OCI-LY7 (cell line): ENCODE measurements at regions not wholly inside any gene's neighbourhood (a gene's known extent, or its start where the extent isn't known, plus 50 kb on each side); places are given as distances from the start of the nearest gene placed in this dataset.

Experiments used
- BruUV-seq: library from RNA; stranded (reverse); fragments of 400-500 nt; replicated peaks from 2 replicates; lab custom pipeline; 2021; lab: Mats Ljungman, UMichigan
- CTCF ChIA-PET: fragments of 300-600 bp; sonication (Branson Sonifier 250); formaldehyde crosslinking; loops from one replicate; lab custom pipeline; 2022; ENCODE audit warnings: antibody characterized with exemption; ENCODE audit not compliant: unreplicated experiment; lab: Charles Lee
- POLR2A ChIA-PET: fragments of 300-600 bp; sonication (Branson Sonifier 250); formaldehyde crosslinking; loops from one replicate; lab custom pipeline; 2022; ENCODE audit warnings: antibody characterized with exemption; lab: Charles Lee
- DNase-seq: peaks from one replicate; pipeline ENCODE4 v3.0.0-alpha.2; 2015; ENCODE audit warnings: low spot score
- H2AFZ ChIP-seq: fragments of 200-600 bp; sonication (generic), shearing (Covaris generic); 2 replicates; pipeline ENCODE4 v1.6.1; 2014; ENCODE audit warnings: mild to moderate bottlenecking, antibody characterized with exemption, low read length, moderate library complexity
- H3K27ac ChIP-seq: fragments of 200-600 bp; sonication (generic); 2 replicates; pipeline ENCODE4 v1.5.1; 2014; ENCODE audit warnings: mixed run types, low read depth, mild to moderate bottlenecking, moderate library complexity, low read length, inconsistent platforms; ENCODE audit not compliant: poor library complexity, severe bottlenecking
- H3K36me3 ChIP-seq: fragments of 200-600 bp; sonication (generic); 2 replicates; pipeline ENCODE4 v1.6.1; 2014; ENCODE audit warnings: mild to moderate bottlenecking, antibody characterized with exemption, low read length, moderate library complexity, mixed read lengths; ENCODE audit not compliant: insufficient read depth
- H3K4me1 ChIP-seq: fragments of 200-600 bp; sonication (generic); 2 replicates; pipeline ENCODE4 v1.5.1; 2014; ENCODE audit warnings: mild to moderate bottlenecking, low read length; ENCODE audit not compliant: insufficient read depth, poor library complexity, severe bottlenecking
- H3K4me2 ChIP-seq: fragments of 200-600 bp; sonication (generic); 2 replicates; pipeline ENCODE4 v1.6.1; 2014; ENCODE audit warnings: mild to moderate bottlenecking, low read length
- H3K4me3 ChIP-seq: fragments of 200-600 bp; sonication (generic); 2 replicates; pipeline ENCODE4 v1.5.1; 2014; ENCODE audit warnings: mild to moderate bottlenecking, low read depth, low read length; ENCODE audit not compliant: poor library complexity, severe bottlenecking
- H3K79me2 ChIP-seq: fragments of 200-600 bp; sonication (generic); 2 replicates; pipeline ENCODE4 v1.6.1; 2016; ENCODE audit warnings: low read depth, mild to moderate bottlenecking, low read length, moderate library complexity, mixed read lengths; ENCODE audit not compliant: insufficient read depth
- H3K9me2 ChIP-seq: fragments of 200-600 bp; sonication (generic); 2 replicates; pipeline ENCODE4 v1.6.1; 2016; ENCODE audit warnings: mild to moderate bottlenecking, low read length, mixed read lengths; ENCODE audit not compliant: insufficient read depth
- H3K9me3 ChIP-seq: fragments of 200-600 bp; sonication (generic); 2 replicates; pipeline ENCODE4 v1.6.1; 2014; ENCODE audit warnings: mild to moderate bottlenecking, mixed run types, low read length, mixed read lengths
- H4K20me1 ChIP-seq: fragments of 200-600 bp; sonication (generic); 2 replicates; pipeline ENCODE4 v1.6.1; 2014; ENCODE audit warnings: mild to moderate bottlenecking, antibody characterized with exemption, low read length, moderate library complexity, mixed read lengths; ENCODE audit not compliant: insufficient read depth
- EZH2phosphoT487 ChIP-seq: fragments of 200-600 bp; sonication (generic); IDR thresholded peaks from 2 replicates; pipeline ENCODE4 v1.6.1; 2018; ENCODE audit warnings: low read depth, borderline replicate concordance, mild to moderate bottlenecking, mixed run types, antibody characterized with exemption, low read length, moderate library complexity, mixed read lengths
- intact Hi-C: fragments of 100-400 bp; cut with micrococcal nuclease; formaldehyde crosslinking; loops from one replicate; pipeline ENCODE4 v1.10.0; 2022; ENCODE audit not compliant: unreplicated experiment
- TF ChIP-seq, protein P1 (sequence below): fragments of 200-600 bp; sonication (generic); conservative IDR thresholded peaks from 2 replicates; pipeline ENCODE4 v1.5.1; 2014; ENCODE audit warnings: mild to moderate bottlenecking, antibody characterized with exemption, low read length, moderate library complexity, mixed read lengths

DNA sequence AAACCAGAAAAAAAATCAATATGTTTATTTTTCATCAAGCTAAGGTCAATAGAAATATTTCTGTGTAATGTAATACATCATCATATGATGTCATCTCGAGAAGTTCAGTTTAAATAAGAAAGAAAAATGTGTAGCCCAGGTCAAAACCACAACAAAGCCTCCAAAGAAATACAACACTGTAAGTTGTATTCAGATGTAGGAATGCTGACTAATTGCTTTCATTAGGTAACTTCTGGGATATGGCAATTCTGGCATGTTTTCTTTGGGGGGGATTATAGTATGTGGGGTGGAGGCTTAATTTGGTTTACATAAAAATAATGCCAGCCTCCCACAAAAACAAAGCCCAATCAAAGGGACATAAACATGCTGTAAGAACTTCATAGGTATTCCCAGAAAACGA, 881.8 kb upstream of the CITED2 start:
- Histone ChIP-seq H3K4me3 (no peak overlapping the region), H3K79me2 (no peaks in the 10 kb centered on the region), H3K4me2 (no peak overlapping the region), H4K20me1 (no peaks in the 10 kb centered on the region), H3K4me1 (no peaks in the 10 kb centered on the region), H2AFZ (no peak overlapping the region), H3K36me3 (no peaks in the 10 kb centered on the region), H3K9me3 (no peaks in the 10 kb centered on the region), H3K27ac (no peak overlapping the region), H3K9me2 (no peaks in the 10 kb centered on the region)
- no peak for DNase-seq
- ChIA-PET CTCF (no interaction called here), POLR2A (interaction anchor here (0.5 kb wide), 1 partner anchor 314 kb away, joined by 3 read pairs; no protein-coding TSS in a partner anchor)
- no TSS peak for BruUV-seq
- intact Hi-C loops: no loop called here
- TF ChIP-seq EZH2phosphoT487: no peak
- TF ChIP-seq, protein P1, sequence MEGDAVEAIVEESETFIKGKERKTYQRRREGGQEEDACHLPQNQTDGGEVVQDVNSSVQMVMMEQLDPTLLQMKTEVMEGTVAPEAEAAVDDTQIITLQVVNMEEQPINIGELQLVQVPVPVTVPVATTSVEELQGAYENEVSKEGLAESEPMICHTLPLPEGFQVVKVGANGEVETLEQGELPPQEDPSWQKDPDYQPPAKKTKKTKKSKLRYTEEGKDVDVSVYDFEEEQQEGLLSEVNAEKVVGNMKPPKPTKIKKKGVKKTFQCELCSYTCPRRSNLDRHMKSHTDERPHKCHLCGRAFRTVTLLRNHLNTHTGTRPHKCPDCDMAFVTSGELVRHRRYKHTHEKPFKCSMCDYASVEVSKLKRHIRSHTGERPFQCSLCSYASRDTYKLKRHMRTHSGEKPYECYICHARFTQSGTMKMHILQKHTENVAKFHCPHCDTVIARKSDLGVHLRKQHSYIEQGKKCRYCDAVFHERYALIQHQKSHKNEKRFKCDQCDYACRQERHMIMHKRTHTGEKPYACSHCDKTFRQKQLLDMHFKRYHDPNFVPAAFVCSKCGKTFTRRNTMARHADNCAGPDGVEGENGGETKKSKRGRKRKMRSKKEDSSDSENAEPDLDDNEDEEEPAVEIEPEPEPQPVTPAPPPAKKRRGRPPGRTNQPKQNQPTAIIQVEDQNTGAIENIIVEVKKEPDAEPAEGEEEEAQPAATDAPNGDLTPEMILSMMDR: no peak

DNA sequence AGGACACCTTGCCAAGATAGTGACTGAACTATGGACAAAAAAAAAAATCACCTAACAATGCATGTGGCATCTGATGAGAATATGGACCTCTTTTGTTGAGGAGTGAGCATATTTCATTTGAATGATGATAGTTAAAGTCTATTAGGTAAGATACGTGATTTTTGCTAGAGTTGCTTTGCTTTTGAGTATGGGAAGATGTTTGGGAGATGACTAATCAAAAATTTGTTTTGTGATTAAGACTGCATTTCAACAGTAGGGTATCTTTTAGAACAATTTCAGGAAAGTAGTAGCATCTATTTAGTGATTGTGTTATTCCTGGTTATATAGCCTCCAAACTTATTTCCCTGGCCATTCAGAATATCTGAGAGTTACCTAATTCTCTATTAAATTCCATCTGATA, 878.6 kb upstream of the CITED2 start:
- no peak overlapping the region for H3K4me3 ChIP-seq
- no peak for DNase-seq
- no peaks in the 10 kb centered on the region for H3K9me3 ChIP-seq
- no peaks in the 10 kb centered on the region for H3K36me3 ChIP-seq
- no peak overlapping the region for H3K27ac ChIP-seq
- no peak for TF ChIP-seq EZH2phosphoT487
- TF ChIP-seq, protein P1: no peak
- H4K20me1 ChIP-seq: no peaks in the 10 kb centered on the region
- no peaks in the 10 kb centered on the region for H3K4me1 ChIP-seq
- no peak overlapping the region for H2AFZ ChIP-seq
- no peaks in the 10 kb centered on the region for H3K79me2 ChIP-seq
- ChIA-PET POLR2A (interaction anchor here (0.9 kb wide), 1 partner anchor 32 kb away, joined by 4 read pairs; no protein-coding TSS in a partner anchor), CTCF (no interaction called here)
- no TSS peak for BruUV-seq
- no peaks in the 10 kb centered on the region for H3K9me2 ChIP-seq
- intact Hi-C loops: no loop called here
- no peak overlapping the region for H3K4me2 ChIP-seq

DNA sequence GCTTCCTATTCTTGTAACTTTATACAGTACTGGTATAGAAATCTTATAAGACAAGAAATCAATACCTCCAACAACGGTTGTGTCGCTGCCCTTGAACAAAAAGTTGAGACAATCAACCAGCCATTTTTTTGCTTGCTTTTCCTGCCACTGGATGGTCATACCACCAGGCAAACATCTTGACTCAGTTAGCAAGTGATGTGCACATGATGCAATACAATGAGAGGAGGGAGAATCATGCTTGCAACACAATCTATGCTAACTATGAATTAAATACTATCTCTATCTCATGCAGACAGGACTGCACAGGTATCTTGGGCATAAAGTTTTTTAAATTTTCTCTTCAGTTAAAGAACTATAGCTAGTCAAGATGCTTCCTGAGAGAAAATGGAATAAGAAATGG, 877.7 kb upstream of the CITED2 start:
- Histone ChIP-seq H3K9me3 (no peaks in the 10 kb centered on the region), H3K27ac (no peak overlapping the region), H4K20me1 (no peaks in the 10 kb centered on the region), H3K79me2 (no peaks in the 10 kb centered on the region), H3K4me2 (no peak overlapping the region), H2AFZ (no peak overlapping the region), H3K4me3 (no peak overlapping the region), H3K4me1 (no peaks in the 10 kb centered on the region), H3K36me3 (no peaks in the 10 kb centered on the region), H3K9me2 (no peaks in the 10 kb centered on the region)
- TF ChIP-seq, protein P1: no peak
- TF ChIP-seq EZH2phosphoT487: no peak
- POLR2A ChIA-PET: interaction anchor here (0.9 kb wide), 1 partner anchor 33 kb away, joined by 4 read pairs; no protein-coding TSS in a partner anchor
- BruUV-seq: no TSS peak
- CTCF ChIA-PET: no interaction called here
- no peak for DNase-seq
- intact Hi-C loops: no loop called here
